HG03469 (cell line): ENCODE measurements at regions not wholly inside any gene's neighbourhood (a gene's known extent, or its start where the extent isn't known, plus 50 kb on each side); places are given as distances from the start of the nearest gene placed in this dataset.
"Not testable (repeated sequence)": the region's sequence is repeated elsewhere in the genome, so short reads cannot be mapped to it uniquely, and the experiment has no call there.

ENCODE experiments used
- ATAC-seq: cut with Tn5 transposase; IDR thresholded peaks from one replicate; pipeline ENCODE4 v1.9.1; 2021; ENCODE audit warnings: mild to moderate bottlenecking, moderate library complexity, moderate number of reproducible peaks; ENCODE audit not compliant: unreplicated experiment

DNA sequence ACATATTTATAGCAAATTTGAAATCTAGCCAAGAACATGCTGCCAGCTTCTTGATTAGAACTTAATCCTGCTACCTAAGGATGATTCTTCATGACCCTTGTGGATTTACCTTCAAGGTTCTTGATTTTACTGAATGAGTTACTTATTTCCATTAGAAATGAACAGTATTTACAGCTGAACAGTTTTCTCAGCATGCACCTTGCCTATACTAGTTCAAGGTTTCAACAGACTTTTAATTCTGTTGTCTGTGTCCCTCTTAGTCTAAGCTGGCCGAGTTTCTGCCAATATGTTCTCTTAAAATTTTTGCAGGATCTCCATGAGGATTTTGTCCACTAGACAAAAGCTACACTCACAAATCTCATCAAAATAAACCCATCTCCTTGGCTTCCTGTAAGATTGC is 188.8 kb upstream of the ST8SIA4 start:
- ATAC-seq, result no peak

DNA sequence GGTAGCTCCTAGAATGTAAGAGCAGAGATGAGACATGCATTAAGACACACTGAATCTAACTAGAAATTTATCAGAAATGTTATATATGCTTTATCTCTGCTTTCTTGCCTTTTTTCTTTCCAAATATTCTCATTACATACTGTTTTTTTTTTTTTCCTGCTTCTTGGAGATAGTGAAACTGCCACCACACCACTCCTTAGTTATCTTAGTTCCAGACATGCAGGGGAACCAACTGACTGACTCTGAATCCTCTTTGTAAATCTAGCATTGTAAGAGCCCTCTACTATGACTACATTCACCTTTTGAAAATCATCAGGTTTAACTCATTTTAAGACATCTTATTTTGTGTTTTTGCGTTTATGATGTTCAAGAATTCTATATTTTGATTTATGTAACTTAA is 181.3 kb upstream of the ST8SIA4 start:
- ATAC-seq, result no peak

DNA sequence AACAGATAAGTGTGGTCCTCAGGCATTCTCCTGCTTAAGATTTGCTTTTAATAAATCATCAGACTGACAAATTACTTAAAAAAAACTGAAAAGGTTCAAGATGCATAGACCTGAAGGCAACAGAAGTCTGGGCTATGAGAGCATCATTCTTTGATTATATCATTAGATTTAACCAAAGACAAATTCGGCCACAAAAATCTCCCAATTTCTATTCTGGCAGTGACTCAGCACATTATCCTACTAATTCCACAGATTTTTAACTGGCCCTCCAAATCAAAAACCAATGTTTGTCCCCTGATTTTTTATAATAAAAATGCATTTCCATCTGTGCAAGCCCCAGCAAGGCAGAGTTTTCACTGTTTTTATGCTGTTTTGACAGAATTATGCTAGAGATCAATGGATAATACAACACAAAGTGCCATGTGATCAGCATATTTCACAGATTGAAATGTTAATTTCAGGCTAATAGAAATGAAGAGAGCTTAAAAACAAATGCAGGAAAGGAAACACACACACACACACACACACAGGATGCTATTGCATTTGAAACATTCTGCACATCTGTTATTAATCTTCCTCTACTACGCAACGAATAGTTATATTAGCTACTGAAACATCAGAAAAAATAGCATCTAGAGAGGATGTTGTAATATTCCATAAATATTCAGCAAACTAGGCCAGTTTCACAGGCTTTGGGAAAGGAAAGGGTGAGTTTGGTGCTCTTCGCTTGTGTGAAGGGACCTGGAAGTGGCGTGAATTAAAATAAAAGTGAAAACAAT is 177.6 kb upstream of the ST8SIA4 start:
- ATAC-seq, result no peak

DNA sequence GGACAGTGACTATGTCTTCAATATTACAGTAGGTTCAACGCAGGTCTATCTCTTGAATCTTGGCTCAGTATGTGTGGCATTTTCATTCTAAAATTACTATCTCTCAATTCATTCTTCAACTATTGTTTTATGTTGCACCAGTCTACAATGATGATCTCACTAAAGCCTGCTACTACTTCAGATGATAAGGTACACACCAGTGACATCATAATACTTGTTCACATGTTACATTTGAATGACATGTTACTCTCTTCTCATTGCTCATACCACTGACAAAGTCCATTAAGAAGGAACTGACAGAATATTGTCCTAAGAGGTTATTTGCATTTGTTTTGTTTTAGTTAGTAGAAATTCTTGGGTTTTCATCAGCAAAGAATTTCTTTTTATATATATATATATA is 165.2 kb upstream of the ST8SIA4 start:
- no peak for ATAC-seq

DNA sequence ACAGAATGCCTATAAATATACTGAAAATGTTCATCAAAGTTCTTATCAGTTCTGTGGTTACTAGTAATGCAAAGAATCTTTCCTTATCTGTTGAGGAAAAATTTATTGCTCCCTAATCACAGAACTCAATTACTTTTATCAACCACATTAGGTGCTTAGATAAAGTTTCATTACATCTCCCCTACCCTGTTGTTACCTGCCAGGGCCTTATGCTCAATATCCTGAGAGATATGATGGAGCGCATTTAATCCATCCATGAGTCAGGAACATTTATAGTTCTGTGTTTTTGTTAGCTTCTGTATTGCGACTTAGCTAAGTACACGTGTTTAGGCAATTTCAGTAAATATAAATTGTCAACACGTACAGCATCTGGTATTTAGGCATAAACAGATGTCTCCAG is 164.3 kb upstream of the ST8SIA4 start:
- ATAC-seq, result no peak

DNA sequence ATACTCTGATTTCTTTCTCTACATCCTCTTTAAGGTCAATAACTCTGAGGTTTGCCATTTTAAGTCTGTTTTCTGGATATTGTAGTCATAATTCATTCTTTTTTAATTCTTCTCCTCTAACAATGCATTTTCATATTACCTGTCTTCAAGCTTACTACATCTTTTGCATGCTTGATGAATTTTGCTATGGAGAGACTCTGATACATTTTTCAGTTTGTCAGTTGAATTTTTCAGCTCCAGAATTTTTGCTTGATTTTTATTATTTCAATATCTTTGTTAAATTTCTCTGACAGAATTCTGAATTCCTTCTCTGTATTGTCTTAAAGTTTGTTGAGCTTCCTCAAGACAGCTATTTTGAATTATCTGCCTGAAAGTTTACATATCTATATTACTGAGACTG is 159.8 kb upstream of the ST8SIA4 start:
- no peak for ATAC-seq

DNA sequence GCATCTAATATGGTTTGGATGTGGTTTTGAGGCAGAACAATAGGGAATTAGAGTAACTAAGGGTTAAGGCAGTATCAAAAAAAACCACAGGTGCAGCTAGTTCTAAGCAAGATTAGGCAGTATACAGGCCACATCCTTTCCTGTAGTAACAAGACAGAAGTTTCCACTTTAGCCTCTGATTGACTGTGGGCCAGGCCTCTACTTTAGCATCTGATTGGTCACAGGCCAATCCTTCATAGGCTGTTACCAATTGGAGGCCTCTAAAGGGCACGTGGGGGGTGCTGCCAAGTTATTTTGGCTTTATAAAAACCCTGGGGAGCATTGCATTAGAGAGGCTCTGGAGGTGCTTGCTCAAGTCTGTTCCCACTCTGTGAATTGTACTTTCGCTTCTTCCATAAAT is 144.1 kb upstream of the ST8SIA4 start:
- peak; percentile 58 for ATAC-seq

DNA sequence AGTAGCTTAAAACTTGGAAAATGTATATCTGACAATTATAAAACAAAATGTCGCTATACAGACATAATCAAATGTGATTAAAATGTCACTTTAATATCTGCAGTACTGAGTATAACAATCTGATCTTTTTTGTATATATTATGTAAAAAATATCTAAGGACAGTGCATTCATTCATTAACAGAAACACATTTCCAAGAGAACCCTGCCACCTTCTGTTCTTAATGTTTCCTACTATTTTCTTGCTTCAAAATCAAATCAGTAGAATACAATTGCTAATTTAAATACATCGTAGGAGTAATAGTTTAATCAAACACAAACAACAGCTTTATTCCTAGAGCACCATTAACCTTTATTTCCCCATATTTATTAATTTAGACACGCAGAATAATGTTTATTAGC is 142.6 kb upstream of the ST8SIA4 start:
- no peak for ATAC-seq

DNA sequence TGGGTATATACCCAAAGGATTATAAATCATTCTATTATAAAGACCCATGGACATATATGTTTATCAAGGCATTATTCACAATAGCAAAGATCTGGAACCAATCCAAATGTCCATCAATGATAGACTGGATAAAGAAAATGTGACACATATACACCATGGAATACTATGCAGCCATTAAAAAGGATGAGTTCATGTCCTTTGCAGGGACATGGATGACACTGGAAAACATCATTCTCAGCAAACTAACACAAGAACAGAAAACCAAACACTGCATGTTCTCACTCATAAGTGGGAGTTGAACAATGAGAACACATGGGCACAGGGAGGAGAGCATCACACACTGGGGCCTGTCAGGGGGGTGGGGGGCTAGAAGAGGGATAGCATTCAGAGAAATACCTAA is 136.9 kb upstream of the ST8SIA4 start:
- ATAC-seq, result not testable (repeated sequence)

DNA sequence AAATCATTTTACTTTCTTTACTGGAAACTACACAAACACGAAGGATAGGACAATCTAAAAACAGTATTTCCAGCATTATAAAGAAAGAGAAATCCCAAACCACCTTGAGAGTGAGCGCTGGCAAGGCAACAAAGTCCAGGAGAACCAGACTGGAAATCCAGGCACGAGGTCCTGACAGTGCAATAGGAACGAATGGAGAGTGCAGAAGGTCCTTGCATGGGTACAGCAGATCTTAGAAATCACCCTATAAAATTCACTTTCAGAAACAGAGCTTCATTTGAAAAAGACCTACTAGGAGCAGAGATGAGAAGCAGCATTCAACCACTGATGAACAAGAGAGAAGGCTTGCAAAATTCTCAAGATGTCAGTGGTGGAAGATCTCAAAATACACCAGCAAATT is 133.7 kb upstream of the ST8SIA4 start:
- no peak for ATAC-seq

DNA sequence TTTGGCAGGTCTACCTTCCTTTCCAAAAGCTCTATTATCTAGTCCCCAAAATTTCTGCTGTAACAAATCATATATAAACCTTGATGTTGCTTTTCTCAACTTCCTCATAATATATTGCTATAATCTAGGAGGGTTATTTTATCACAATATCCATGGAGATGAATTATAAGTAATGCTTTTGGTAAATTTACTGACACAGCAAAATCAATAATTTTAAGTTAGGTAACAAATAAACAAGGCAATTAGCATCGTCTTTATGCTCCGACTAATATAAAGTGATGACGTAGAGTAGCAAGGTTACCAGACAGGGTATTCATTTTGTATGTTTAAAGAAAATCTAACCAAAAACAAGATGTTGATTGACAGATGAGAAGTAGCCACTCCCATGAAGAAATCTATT is 132.3 kb upstream of the ST8SIA4 start:
- ATAC-seq, result no peak

DNA sequence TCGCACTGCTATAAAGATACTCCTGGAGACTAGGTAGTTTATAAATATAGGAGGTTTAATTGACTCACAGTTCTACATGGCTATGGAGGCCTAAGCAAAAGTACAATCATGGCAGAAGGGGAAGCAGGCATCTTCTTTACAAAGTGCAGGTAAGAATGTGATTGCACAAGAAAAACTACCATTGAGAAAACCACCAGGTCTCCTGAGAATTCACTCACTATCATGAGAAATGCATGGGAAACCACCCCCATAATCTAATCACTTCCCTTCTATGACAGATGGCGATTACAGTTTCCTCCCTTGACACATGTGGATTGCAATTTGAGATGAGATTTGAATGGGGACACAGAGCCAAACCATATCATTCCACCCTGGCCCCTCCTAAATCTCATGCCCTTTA is 121.2 kb upstream of the ST8SIA4 start:
- peak; percentile 72 for ATAC-seq

DNA sequence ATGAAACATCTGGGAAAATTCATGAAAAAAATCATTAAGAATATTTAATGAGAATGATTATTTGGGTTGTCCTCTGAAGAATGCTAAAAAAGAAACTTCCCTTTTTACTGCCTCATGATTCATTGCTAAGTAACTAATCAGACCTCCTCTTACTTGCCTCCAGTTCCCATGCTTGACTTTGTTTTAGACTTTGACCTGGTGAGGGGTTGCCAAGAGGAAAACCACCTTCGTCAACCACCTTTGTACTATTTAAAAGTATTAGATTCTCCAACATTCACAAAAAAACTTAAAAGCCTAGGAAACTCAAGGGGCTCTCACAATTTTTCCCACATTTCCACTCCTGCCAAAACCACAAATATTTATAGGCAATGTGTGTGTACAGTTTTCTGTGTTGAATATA is 115.2 kb upstream of the ST8SIA4 start:
- no peak for ATAC-seq

DNA sequence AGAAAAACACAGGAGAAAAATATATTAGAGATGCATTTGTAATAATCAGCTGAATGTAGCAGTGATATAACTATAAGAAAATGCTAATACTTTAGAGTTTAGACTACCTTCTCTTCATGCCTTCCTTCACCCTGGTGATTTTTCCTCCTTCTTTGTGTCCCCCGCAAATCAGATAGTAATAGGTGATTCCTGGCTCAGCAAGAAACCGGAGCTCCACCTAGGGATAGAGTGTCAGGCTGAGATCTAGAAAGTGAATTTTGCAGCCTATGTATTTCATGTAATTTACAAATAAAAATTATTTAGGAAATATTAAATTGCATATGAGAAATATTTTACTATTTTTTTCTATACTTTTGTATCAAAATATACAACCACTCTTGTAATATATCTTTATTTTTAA is 109.8 kb upstream of the ST8SIA4 start:
- ATAC-seq, result no peak

DNA sequence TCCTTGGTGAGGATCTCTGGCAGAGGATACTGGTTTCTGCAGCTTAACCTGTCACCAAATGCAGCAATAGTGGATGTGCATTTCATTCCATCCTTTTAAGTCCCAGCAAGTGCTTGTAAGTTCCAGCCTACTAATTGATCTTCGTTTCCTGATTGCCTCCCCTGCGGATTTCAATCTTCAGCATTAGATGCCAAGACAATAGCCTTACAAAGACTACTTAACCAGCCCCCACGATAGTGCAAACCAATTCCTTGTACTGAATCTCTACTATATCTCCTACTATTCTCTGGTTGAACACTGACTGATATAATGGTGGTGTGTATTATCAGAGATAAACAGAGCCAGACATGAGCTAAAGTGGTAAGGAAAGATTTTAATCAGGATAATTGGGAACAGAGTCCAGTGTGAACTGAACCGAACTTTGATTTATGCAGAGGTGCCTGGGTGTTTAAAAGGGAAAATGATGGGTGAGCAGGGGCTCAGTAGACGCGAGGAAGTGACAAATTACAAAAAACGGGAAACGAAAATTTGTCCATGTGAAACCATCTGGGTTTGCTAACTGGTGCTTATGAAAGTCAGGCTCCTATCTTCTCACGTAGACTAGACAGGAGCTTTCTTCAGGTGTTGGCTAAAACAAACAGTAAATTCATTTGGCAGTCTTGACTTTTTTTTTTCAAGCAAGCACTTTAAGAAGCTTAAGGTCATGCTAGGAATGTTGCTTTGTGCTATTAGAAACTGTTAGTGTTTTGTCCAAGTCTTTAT is 106.9 kb upstream of the ST8SIA4 start:
- ATAC-seq, result peak; percentile 92

DNA sequence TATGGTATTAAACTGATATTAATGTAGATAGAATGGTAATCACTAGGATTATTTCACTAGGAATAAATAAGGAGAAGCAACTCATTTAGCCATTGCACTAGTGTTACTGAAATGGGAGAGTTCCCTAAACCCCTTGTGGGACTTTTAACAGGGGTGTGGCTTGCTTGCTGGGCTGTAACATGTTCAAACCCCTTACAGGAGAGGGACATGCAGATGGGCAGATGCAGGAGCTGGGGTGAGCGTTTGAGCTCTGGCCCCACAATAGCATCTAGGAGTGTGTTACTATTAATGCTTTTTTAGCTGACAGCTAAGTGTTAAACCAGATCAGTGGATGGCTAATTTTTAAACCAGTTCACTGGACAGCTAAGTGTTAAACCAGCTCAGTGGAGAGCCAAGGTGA is 89.3 kb upstream of the ST8SIA4 start:
- ATAC-seq, result no peak

DNA sequence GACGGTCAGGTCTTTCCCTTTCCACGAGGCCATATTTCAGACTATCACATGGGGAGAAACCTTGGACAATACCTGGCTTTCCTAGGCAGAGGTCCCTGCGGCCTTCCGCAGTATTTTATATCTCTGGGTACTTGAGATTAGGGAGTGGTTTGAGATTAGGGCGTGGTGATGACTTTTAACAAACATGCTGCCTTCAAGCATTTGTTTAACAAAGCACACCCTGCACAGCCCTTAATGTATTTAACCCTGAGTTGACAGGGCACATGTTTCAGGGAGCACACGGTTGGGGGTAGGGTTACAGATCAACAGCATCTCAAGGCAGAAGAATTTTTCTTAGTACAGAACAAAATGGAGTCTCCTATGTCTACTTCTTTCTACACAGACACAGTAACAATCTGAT is 80.5 kb upstream of the ST8SIA4 start:
- not testable (repeated sequence) for ATAC-seq

DNA sequence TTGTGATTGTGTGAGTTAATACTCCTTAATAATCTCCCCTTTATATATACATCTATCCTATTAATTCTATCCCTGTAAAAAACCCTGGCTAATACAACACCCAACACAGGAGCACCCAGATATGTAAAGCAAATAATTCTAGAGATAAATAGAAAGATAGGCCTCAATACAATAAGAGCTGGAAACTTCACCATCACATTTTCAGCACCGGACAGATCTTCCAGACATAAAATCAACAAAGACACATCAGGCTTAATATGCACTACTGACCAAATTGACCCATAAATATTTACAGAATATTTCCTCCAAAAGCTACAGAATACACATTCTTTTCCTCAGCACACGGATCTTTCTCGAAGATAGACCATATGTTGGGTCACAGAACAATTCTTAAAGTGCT is 71.0 kb upstream of the ST8SIA4 start:
- ATAC-seq, result no peak

DNA sequence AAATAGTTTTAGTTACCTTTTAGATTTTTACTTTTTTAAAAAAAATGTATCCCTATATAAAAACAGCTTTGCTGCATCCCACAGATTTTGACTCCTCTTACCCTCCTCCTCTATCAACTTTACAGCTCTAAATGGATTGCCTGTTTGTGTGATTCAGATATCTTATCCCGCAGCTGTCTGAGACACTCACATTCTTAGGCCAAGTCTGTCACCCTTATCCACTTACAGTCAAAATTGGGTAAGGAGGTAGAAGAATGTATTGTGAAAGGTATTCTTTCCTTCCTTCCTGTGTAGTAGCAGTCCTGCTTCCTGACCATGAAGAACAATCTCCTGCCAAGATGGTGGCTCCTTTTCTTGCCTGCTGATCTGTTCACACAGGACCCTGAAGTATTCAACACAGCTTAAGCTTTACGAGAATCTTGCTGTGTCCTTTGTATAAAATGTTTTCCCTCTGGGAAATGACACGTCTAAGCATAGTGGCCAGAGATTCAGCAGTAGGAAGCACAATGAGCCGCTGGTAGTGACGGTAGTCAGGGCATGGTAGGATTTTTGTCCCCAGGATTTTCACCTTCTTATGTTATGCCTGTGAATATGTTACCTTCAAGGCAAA is 67.7 kb upstream of the ST8SIA4 start:
- no peak for ATAC-seq

DNA sequence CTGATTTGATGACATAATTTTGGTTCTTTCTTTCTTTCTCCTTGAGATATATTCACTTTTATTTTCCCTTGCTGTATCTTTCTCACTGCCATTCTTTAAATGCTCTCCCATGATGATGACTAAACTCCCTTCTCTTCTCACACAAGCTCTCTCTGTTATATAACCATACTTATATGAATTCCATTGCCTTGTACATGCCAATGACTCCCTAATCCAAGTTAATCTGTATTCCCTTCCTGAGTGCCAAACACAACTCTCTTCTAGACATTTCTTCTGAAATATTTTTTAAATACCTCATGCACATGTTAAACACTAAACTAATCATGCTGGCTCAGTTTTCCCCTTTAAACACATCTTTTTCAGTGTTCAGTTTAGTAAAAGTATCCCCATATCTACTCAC is 62.2 kb upstream of the ST8SIA4 start:
- ATAC-seq, result no peak
